Type B pancreatic cell (in vitro differentiated cells): ENCODE measurements at regions not wholly inside any gene's neighbourhood (a gene's known extent, or its start where the extent isn't known, plus 50 kb on each side); places are given as distances from the start of the nearest gene placed in this dataset.

Source experiments
- DNase-seq: peaks from one replicate; pipeline ENCODE4 v3.0.0; 2021; ENCODE audit warnings: mixed read lengths; ENCODE audit not compliant: unreplicated experiment; ENCODE audit errors: extremely low spot score
- H3K27ac Mint-ChIP-seq: 2 replicates; pipeline ENCODE4 v1.8.0; 2021; ENCODE audit warnings: mild to moderate bottlenecking, mixed read lengths
- H3K27me3 Mint-ChIP-seq: 2 replicates; pipeline ENCODE4 v1.8.0; 2021; ENCODE audit warnings: mixed read lengths
- H3K36me3 Mint-ChIP-seq: 2 replicates; pipeline ENCODE4 v1.8.0; 2021; ENCODE audit warnings: mixed read lengths
- H3K4me1 Mint-ChIP-seq: one replicate; pipeline ENCODE4 v1.8.0; 2021; ENCODE audit warnings: mixed read lengths; ENCODE audit not compliant: unreplicated experiment
- H3K4me3 Mint-ChIP-seq: 2 replicates; pipeline ENCODE4 v1.8.0; 2021; ENCODE audit warnings: mild to moderate bottlenecking, mixed read lengths
- H3K9me3 Mint-ChIP-seq: 2 replicates; pipeline ENCODE4 v1.8.0; 2021; ENCODE audit warnings: mixed read lengths
- CTCF ChIP-seq: fragments of 200-600 bp; sonication (generic); conservative IDR thresholded peaks from 2 replicates; pipeline ENCODE4 v1.5.0; 2021; ENCODE audit warnings: antibody characterized with exemption, mild to moderate bottlenecking

DNA sequence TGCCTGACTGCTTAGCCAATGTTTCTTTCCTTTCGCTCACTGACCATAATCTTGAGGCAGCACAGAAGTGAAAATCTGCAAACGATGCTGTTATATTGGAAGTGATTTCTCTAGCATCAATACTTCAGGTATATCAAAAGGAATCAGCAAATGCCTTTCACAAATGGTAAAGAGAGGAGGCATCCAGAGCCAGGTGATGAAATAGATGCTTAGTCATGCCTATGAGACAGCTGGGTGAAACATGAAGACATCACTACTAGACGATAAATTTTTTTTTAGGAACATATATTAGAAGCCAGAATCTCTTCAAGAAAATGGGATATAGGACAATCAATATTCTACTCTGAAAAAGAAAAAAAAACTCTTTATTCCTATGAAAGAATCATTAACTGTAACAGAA lies 249.2 kb upstream of the SLC39A10 start:
- Mint-ChIP-seq H3K4me1 (peaks cover 6% of the 10 kb centered on the region), H3K27ac (no peak overlapping the region), H3K36me3 (no peaks in the 10 kb centered on the region), H3K9me3 (no peaks in the 10 kb centered on the region), H3K4me3 (no peak overlapping the region), H3K27me3 (no peaks in the 10 kb centered on the region)
- DNase-seq = no peak
- no peak for TF ChIP-seq CTCF

GRCh38 chr2:195406886-195407603 lies 250.0 kb upstream of the SLC39A10 start:
- Mint-ChIP-seq H3K4me3 (no peak overlapping the region), H3K36me3 (no peaks in the 10 kb centered on the region), H3K27ac (no peak overlapping the region), H3K9me3 (no peaks in the 10 kb centered on the region), H3K27me3 (no peaks in the 10 kb centered on the region), H3K4me1 (peaks cover 6% of the 10 kb centered on the region)
- TF ChIP-seq CTCF = no peak
- no peak for DNase-seq

DNA sequence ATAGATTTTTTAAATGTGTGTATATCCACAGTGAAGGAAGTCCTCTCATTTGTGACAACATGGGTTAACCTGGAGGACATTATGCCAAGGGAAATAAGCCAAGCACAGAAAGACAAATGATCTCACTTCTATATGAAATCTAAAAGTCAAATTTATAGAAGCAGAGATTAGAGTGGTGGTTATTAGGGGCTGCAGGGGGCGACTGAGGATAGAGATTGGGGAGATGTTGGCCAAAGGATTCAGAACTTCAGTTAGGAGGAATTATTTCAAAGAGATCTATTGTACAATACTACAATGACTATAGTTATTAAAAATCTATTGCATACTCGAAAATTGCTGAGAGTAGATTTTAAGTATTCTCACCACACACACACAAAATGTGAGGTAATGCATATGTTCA lies 252.4 kb upstream of the SLC39A10 start:
- H3K27me3 Mint-ChIP-seq = no peaks in the 10 kb centered on the region
- no peak overlapping the region for H3K4me3 Mint-ChIP-seq
- DNase-seq = no peak
- H3K36me3 Mint-ChIP-seq = no peaks in the 10 kb centered on the region
- TF ChIP-seq CTCF = no peak
- peaks cover 6% of the 10 kb centered on the region for H3K4me1 Mint-ChIP-seq
- no peak overlapping the region for H3K27ac Mint-ChIP-seq
- H3K9me3 Mint-ChIP-seq = no peaks in the 10 kb centered on the region

- DNase-seq = no peak
- H3K27me3 Mint-ChIP-seq = no peaks in the 10 kb centered on the region
- no peaks in the 10 kb centered on the region for H3K36me3 Mint-ChIP-seq
- H3K4me1 Mint-ChIP-seq = no peaks in the 10 kb centered on the region
- no peak overlapping the region for H3K27ac Mint-ChIP-seq
- H3K9me3 Mint-ChIP-seq = no peaks in the 10 kb centered on the region
- no peak overlapping the region for H3K4me3 Mint-ChIP-seq
- TF ChIP-seq CTCF = no peak
Observed at GRCh38 chr2:195396479-195396878, 260.5 kb upstream of the SLC39A10 start.

DNA sequence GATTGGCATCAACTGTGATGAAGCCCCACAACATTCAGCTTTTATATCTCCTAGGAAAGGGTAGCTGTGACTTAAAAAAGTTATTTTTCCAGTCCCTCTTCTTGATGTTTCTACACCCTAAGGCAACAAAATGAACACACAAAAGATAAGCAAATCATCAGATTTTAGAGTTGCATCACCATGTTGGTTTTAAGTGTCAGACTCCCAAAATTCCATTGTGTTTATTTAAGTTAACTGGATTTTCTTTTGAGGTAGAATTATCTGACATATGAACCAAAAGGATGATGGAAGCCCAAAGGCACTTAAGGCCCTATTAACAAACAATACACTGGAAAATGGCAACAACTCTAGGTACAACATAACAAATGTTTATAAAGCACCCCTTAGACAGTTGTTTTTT lies 261.7 kb upstream of the SLC39A10 start:
- Mint-ChIP-seq H3K27ac (no peak overlapping the region), H3K4me1 (no peaks in the 10 kb centered on the region), H3K36me3 (no peaks in the 10 kb centered on the region), H3K27me3 (no peaks in the 10 kb centered on the region), H3K4me3 (no peak overlapping the region), H3K9me3 (no peaks in the 10 kb centered on the region)
- DNase-seq = no peak
- no peak for TF ChIP-seq CTCF
